H1 (cell line): ENCODE measurements at regions not wholly inside any gene's neighbourhood (a gene's known extent, or its start where the extent isn't known, plus 50 kb on each side); places are given as distances from the start of the nearest gene placed in this dataset.

Experiments
- SP4 ChIP-seq: IDR thresholded peaks from 2 replicates; pipeline ENCODE4 v1.6.1; 2012; ENCODE audit warnings: low read length, inconsistent platforms
- TAF1 ChIP-seq: IDR thresholded peaks from 2 replicates; pipeline ENCODE4 v1.6.1; 2011; ENCODE audit warnings: mild to moderate bottlenecking, low read depth, low read length

- TF ChIP-seq SP4 (no peak), TAF1 (no peak)
These were observed 97.3 kb upstream of the RBM19 start for GRCh38 chr12:114063435-114063834.
